Suprapubic skin (tissue), 4 donors: ENCODE measurements at regions not wholly inside any gene's neighbourhood (a gene's known extent, or its start where the extent isn't known, plus 50 kb on each side); places are given as distances from the start of the nearest gene placed in this dataset.

Experiments used
- DNase-seq, 2 donors: peaks; one replicate each; pipeline ENCODE4 v3.0.0-alpha.2; 2019; ENCODE audit warnings: low spot score in 2 of 2
- H3K27ac ChIP-seq: fragments of 200-600 bp; sonication (generic); one replicate; pipeline ENCODE4 v1.5.1; 2019
- H3K27me3 ChIP-seq: fragments of 200-600 bp; sonication (generic); one replicate; pipeline ENCODE4 v1.5.1; 2019
- H3K36me3 ChIP-seq: fragments of 200-600 bp; sonication (generic); one replicate; pipeline ENCODE4 v1.5.1; 2019
- H3K4me1 ChIP-seq: fragments of 200-600 bp; sonication (generic); one replicate; pipeline ENCODE4 v1.5.1; 2019
- H3K4me3 ChIP-seq: fragments of 200-600 bp; sonication (generic); one replicate; pipeline ENCODE4 v1.5.1; 2019; ENCODE audit warnings: mild to moderate bottlenecking
- H3K9me3 ChIP-seq: fragments of 200-600 bp; sonication (generic); one replicate; pipeline ENCODE4 v1.5.1; 2019
- EP300 ChIP-seq: sonication (generic); formaldehyde crosslinking; IDR thresholded peaks from one replicate; pipeline ENCODE4 v1.6.1; 2017; ENCODE audit warnings: antibody characterized with exemption
- POLR2A ChIP-seq, 2 donors: fragments of 450-650 bp; IDR thresholded peaks; one replicate each; pipeline ENCODE4 v1.6.1; 2017; ENCODE audit warnings: antibody characterized with exemption in 2 of 2, mild to moderate bottlenecking in 2 of 2, moderate library complexity in 2 of 2
- POLR2AphosphoS5 ChIP-seq, 3 donors: sonication (generic); formaldehyde crosslinking; IDR thresholded peaks; one replicate each; pipeline ENCODE4 v1.6.1; 2017; ENCODE audit warnings: antibody characterized with exemption in 3 of 3
- WGBS: methylation state at CpG from one replicate; pipeline ENCODE4 v1.1.5; 2018; 5-methylcytosine and 5-hydroxymethylcytosine counted together
- TF ChIP-seq, protein P1 (sequence below), 2 donors: fragments of 200-600 bp in 1 of 2; fragments of 450-650 bp in 1 of 2; sonication (generic) in 1 of 2; IDR thresholded peaks; one replicate each; pipeline ENCODE4 v1.5.1; 2016 to 2019; ENCODE audit warnings: antibody characterized with exemption in 2 of 2, mild to moderate bottlenecking in 1 of 2, moderate library complexity in 1 of 2

DNA sequence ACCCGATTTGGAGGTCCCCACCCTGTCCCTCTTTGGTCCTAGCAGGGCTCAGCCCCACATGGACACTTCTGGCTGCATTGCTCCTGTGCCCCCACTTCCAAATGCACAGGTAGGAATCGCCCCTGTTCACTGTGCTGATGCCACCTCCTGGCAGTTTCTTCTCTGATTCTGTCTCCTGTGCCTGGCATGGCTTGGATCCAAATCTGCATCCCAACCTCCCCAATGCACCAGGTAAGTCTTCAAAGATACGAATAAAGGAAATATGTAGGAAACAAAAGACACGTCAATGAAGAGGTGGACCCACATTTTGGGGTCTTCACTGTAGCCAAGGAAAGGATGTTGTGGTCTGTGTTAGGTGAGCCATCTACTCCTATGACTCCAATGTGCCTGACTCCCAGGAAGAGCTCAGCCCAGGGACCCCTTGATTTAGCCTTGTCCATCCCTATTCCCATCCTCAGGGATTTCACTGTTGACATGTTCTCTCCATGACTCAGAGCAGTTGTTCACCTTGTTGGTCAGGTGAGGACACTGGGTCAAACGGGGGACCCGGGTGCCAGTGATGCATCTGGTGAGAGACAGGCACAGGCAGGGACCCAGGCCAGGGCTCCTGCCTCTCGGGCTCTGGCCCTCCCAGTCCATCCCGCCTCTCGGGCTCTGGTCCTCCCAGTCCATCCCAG is 341.8 kb downstream of the CXCL12 start:
- Histone ChIP-seq H3K9me3 (no peaks in the 10 kb centered on the region), H3K4me3 (no peak overlapping the region), H3K27me3 (no peaks in the 10 kb centered on the region), H3K27ac (no peak overlapping the region), H3K36me3 (no peaks in the 10 kb centered on the region), H3K4me1 (peaks cover 35% of the 10 kb centered on the region)
- WGBS, result 74% methylated on average over 8 of the region's 9 CpGs
- TF ChIP-seq EP300 (no peak), POLR2A (IDR thresholded peaks at IDR 0.05) (no peak), POLR2AphosphoS5 (IDR thresholded peaks at IDR 0.05) (no peak)
- TF ChIP-seq, protein P1, sequence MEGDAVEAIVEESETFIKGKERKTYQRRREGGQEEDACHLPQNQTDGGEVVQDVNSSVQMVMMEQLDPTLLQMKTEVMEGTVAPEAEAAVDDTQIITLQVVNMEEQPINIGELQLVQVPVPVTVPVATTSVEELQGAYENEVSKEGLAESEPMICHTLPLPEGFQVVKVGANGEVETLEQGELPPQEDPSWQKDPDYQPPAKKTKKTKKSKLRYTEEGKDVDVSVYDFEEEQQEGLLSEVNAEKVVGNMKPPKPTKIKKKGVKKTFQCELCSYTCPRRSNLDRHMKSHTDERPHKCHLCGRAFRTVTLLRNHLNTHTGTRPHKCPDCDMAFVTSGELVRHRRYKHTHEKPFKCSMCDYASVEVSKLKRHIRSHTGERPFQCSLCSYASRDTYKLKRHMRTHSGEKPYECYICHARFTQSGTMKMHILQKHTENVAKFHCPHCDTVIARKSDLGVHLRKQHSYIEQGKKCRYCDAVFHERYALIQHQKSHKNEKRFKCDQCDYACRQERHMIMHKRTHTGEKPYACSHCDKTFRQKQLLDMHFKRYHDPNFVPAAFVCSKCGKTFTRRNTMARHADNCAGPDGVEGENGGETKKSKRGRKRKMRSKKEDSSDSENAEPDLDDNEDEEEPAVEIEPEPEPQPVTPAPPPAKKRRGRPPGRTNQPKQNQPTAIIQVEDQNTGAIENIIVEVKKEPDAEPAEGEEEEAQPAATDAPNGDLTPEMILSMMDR (IDR thresholded peaks at IDR 0.05), result no peak
- DNase-seq, result no peak

DNA sequence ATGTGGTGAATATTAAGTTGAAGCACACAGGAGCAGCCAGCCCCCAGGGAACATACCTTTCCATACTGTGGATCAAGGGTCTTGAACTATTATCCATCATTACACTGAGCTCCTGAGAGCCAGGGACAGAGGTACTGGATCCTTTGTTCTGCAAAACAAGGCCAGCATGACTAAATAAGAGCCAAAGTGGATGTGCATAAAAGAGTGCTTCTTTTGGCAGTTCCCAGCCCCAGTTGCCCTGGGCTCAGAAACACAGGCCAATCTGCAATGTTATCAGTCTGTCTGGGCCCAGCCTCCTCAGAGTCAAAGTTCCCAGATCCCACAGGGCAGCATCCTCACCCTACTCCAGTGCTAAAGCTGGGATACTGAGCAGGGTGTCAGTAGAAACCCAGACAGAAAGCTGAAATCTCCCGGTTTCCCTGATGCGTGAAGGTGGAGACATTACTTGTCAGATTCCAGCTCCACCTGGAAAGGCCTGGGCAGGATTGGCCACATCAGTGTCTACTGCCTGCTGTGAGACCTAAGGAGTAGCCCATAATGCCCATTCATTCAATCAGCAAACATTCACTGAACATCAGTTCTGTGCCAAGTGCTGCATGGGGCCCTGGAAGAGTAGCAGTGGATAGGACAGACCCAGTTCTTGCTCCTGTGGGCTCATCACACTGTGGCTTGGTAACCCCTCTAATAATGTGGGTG is 342.7 kb downstream of the CXCL12 start:
- Histone ChIP-seq H3K9me3 (no peaks in the 10 kb centered on the region), H3K4me1 (peaks cover 32% of the 10 kb centered on the region), H3K27ac (no peak overlapping the region), H3K36me3 (no peaks in the 10 kb centered on the region), H3K4me3 (no peak overlapping the region), H3K27me3 (no peaks in the 10 kb centered on the region)
- no peak for DNase-seq
- WGBS, result 100% methylated on average over 1 of the region's 2 CpGs
- TF ChIP-seq EP300 (no peak), POLR2A (IDR thresholded peaks at IDR 0.05) (no peak), POLR2AphosphoS5 (IDR thresholded peaks at IDR 0.05) (no peak)
- TF ChIP-seq, protein P1 (IDR thresholded peaks at IDR 0.05), result no peak

DNA sequence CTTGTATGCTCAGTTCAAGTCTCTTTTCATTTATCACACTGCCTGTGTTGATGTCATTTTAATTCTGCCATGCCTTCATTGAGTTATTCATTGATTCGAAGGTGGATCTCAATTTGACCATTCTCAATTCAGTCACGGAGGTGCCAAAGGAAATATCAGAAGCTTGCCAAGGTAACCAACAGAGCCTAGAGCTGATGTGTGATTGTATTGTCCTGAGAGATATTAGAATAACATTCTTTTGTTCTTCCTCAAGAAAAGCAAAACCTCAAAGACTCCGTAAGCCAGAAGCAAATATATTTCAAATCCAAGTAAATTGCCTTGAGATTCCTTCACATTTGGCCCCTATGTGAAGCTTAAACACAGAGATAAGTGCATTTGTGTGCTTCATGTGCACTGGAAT is 345.3 kb downstream of the CXCL12 start:
- WGBS, result 72% methylated on average over 3 of the region's 3 CpGs
- no peak for DNase-seq
- H3K4me1 ChIP-seq, result peaks cover 6% of the 10 kb centered on the region
- H3K4me3 ChIP-seq, result no peak overlapping the region
- no peaks in the 10 kb centered on the region for H3K9me3 ChIP-seq
- TF ChIP-seq, protein P1 (IDR thresholded peaks at IDR 0.05), result no peak
- TF ChIP-seq POLR2AphosphoS5 (IDR thresholded peaks at IDR 0.05) (no peak), POLR2A (IDR thresholded peaks at IDR 0.05) (no peak), EP300 (no peak)
- no peak overlapping the region for H3K27ac ChIP-seq
- H3K36me3 ChIP-seq, result no peaks in the 10 kb centered on the region
- no peaks in the 10 kb centered on the region for H3K27me3 ChIP-seq

DNA sequence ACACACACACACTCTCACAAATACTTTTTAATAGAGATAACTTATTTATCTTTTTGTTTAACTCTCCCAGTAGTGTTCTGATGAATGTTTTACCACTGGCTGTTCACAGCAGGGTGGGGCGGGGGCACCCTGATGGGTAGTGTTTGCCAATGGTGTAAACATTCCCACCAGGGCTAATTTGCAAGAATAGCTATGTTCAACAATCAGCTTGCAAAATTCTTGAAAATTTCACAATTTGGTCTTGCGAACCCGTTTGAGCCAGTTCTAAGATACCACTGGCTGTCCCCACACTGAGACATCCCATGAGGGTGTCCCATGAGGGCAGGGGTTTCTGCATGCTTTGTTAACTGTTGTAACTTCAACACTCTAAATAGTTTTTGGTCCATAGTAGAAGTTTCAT is 348.5 kb downstream of the CXCL12 start:
- Histone ChIP-seq H3K27ac (no peak overlapping the region), H3K9me3 (no peaks in the 10 kb centered on the region), H3K36me3 (no peaks in the 10 kb centered on the region), H3K4me1 (peaks cover 10% of the 10 kb centered on the region), H3K27me3 (no peaks in the 10 kb centered on the region), H3K4me3 (no peak overlapping the region)
- WGBS, result 91% methylated on average over 3 of the region's 3 CpGs
- TF ChIP-seq, protein P1 (IDR thresholded peaks at IDR 0.05), result no peak
- TF ChIP-seq POLR2AphosphoS5 (IDR thresholded peaks at IDR 0.05), result no peak
- no peak for TF ChIP-seq POLR2A (IDR thresholded peaks at IDR 0.05)
- no peak for TF ChIP-seq EP300
- no peak for DNase-seq

DNA sequence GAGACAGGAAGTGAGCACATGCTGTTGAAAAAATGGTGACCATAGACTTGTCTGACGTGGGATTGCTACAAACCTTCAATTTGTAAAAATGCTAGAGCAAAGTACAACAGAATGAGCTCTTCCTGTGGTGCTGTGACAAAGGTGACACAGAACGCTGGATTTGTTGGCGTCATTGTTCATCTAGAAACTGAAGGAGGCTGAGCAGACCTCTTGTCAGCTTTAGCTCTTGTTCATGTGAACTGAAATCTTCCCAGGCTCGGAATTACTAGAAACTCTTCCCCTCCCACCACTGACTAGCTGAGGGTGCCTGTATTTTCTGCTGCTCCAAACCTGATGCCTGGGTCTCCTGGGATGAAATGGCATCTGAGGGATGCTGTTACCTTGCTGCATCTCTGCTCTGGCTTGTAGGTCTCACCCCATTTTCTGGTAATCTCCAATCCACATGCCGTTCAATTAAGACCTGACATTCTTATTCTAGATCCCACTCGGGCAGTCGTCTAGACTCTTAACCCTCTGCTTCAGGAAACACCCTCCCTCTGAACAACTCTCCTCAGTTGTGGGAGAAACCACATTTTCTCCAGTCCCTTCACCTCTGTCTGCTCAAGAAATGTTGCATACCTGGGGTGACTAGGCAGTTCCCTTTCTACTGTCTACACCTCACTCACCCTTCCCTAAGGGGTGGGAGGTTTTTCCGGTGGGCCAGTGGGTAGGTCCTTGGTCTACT is 349.3 kb downstream of the CXCL12 start:
- Histone ChIP-seq H3K27ac (no peak overlapping the region), H3K36me3 (no peaks in the 10 kb centered on the region), H3K4me3 (no peak overlapping the region), H3K4me1 (peaks cover 10% of the 10 kb centered on the region), H3K9me3 (no peaks in the 10 kb centered on the region), H3K27me3 (no peaks in the 10 kb centered on the region)
- TF ChIP-seq POLR2A (IDR thresholded peaks at IDR 0.05), result no peak
- no peak for TF ChIP-seq EP300
- TF ChIP-seq, protein P1 (IDR thresholded peaks at IDR 0.05), result no peak
- TF ChIP-seq POLR2AphosphoS5 (IDR thresholded peaks at IDR 0.05), result no peak
- no peak for DNase-seq
- 79% methylated on average over 8 of the region's 8 CpGs for WGBS
